K562 (cell line): ENCODE measurements at regions not wholly inside any gene's neighbourhood (a gene's known extent, or its start where the extent isn't known, plus 50 kb on each side); places are given as distances from the start of the nearest gene placed in this dataset.

Experiments used
- CEBPB ChIP-seq: fragments of 450-650 bp; IDR thresholded peaks from 2 replicates; pipeline ENCODE4 v1.6.1; 2016; ENCODE audit warnings: missing genetic modification characterization, missing compliant biosample characterization
- EGR1 ChIP-seq: fragments of 450-650 bp; conservative IDR thresholded peaks from 2 replicates; pipeline ENCODE4 v1.6.1; 2017; ENCODE audit warnings: mild to moderate bottlenecking
- HDAC8 ChIP-seq: fragments of 450-650 bp; IDR thresholded peaks from 2 replicates; pipeline ENCODE4 v1.6.1; 2016; ENCODE audit warnings: mild to moderate bottlenecking, missing genetic modification characterization, moderate library complexity, missing compliant biosample characterization
- KDM2B ChIP-seq: fragments of 250-450 bp; sonication (Bioruptor Pico); IDR thresholded peaks from 2 replicates; pipeline ENCODE4 v1.8.0; 2021; ENCODE audit warnings: mild to moderate bottlenecking, moderate library complexity
- MYBL2 ChIP-seq, 2 experiments: fragments of 450-650 bp in 1 of 2; sonication (generic) in 1 of 2; formaldehyde crosslinking in 1 of 2; IDR thresholded peaks; 2 replicates each; pipeline versions ENCODE4 v1.6.1 to v1.8.1; 2017 to 2022; ENCODE audit warnings: borderline replicate concordance in 1 of 2, inconsistent platforms in 1 of 2, low read depth in 1 of 2, mild to moderate bottlenecking in 1 of 2, missing genetic modification reagents in 1 of 2, moderate library complexity in 1 of 2
- NR2C1 ChIP-seq, 2 experiments: fragments of 450-650 bp; IDR thresholded peaks; 2 replicates each; pipeline ENCODE4 v1.6.1; 2017; ENCODE audit warnings: mild to moderate bottlenecking in 2 of 2, antibody characterized with exemption in 1 of 2, inconsistent platforms in 1 of 2, missing compliant biosample characterization in 1 of 2, missing genetic modification characterization in 1 of 2
- PTBP1 ChIP-seq: fragments of 200-400 bp; formaldehyde crosslinking; IDR thresholded peaks from 2 replicates; pipeline ENCODE4 v1.6.1; 2017; ENCODE audit warnings: low read depth, low read length
- RAD21 ChIP-seq, 2 experiments: fragments of 250-450 bp in 1 of 2; fragments of 450-650 bp in 1 of 2; sonication (Bioruptor Pico) in 1 of 2; formaldehyde crosslinking in 1 of 2; IDR thresholded peaks in 1 of 2; conservative IDR thresholded peaks in 1 of 2; 2 replicates each; pipeline versions ENCODE4 v1.4.0 to v1.8.0; 2020 to 2022; ENCODE audit warnings: mild to moderate bottlenecking in 2 of 2, moderate library complexity in 1 of 2
- RAD51 ChIP-seq: fragments of 450-650 bp; IDR thresholded peaks from 2 replicates; pipeline ENCODE4 v1.7.1; 2016; ENCODE audit warnings: low read depth, mild to moderate bottlenecking, borderline replicate concordance
- RBFOX2 ChIP-seq: fragments of 200-400 bp; formaldehyde crosslinking; IDR thresholded peaks from 2 replicates; pipeline ENCODE4 v1.6.1; 2017; ENCODE audit warnings: low read depth, mild to moderate bottlenecking, low read length, moderate library complexity
- SAFB2 ChIP-seq: fragments of 200-400 bp; formaldehyde crosslinking; IDR thresholded peaks from 2 replicates; pipeline ENCODE4 v1.6.1; 2018; ENCODE audit warnings: borderline replicate concordance, low read length, low read depth, moderate library complexity; ENCODE audit not compliant: severe bottlenecking
- TRIM24 ChIP-seq, 2 experiments: fragments of 450-650 bp; IDR thresholded peaks; 2 replicates each; pipeline ENCODE4 v1.6.1; 2016
- TSC22D4 ChIP-seq: fragments of 450-650 bp; IDR thresholded peaks from 2 replicates; pipeline ENCODE4 v1.6.1; 2016; ENCODE audit warnings: missing genetic modification characterization, missing biosample characterization, control low read depth
- ZBED1 ChIP-seq: IDR thresholded peaks from 2 replicates; pipeline ENCODE4 v1.6.1; 2014
- ZNF785 ChIP-seq: fragments of 250-450 bp; sonication (Bioruptor Pico); IDR thresholded peaks from 2 replicates; pipeline ENCODE4 v1.4.0; 2020; ENCODE audit warnings: mild to moderate bottlenecking

DNA sequence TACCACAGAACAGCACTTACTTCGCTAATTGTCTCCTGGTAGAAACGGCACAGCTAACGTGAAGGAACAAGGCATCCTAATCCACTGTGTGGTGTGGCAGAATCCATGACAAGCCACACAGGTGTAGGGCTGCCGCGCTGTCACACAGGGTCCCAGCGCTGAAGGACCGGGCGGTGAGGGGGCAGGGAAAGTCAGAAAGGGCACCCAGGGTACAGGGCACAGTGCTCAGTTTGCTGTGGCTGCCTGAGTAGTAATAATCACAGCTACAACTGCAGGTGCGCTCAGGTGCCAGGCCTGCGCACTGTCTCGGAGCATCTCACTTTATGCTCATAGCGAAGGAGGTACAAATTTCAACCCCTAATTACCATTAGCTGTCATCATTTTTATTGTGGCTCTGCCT lies 55.2 kb upstream of the CAB39 start (continued):
- TF ChIP-seq TSC22D4 (tag), result no peak
- TF ChIP-seq RAD21 (CRISPR knock-in tag; conservative IDR thresholded peaks at IDR 0.05 in 1 of 2, IDR thresholded peaks at IDR 0.05 in 1 of 2), result no peak
- TF ChIP-seq MYBL2 (IDR thresholded peaks at IDR 0.05; ENCODE audit: low read depth), result no peak
- no peak for TF ChIP-seq MYBL2 (CRISPR knock-in tag; IDR thresholded peaks at IDR 0.05; ENCODE audit: borderline replicate concordance)
- no peak for TF ChIP-seq KDM2B
- TF ChIP-seq PTBP1, result no peak
- no peak for TF ChIP-seq CEBPB (tag)
- TF ChIP-seq ZNF785 (CRISPR knock-in tag), result no peak
- no peak for TF ChIP-seq TRIM24 (IDR thresholded peaks at IDR 0.05)
- TF ChIP-seq RAD51, result no peak
- TF ChIP-seq EGR1, result no peak
- TF ChIP-seq RBFOX2, result 0 out of 2 replicates have a peak, but pooled peaks have one; percentile 34
- TF ChIP-seq SAFB2, result no peak
- TF ChIP-seq ZBED1, result no peak
- TF ChIP-seq NR2C1 (IDR thresholded peaks at IDR 0.05), result no peak
- no peak for TF ChIP-seq NR2C1 (tag; IDR thresholded peaks at IDR 0.05)
- TF ChIP-seq HDAC8, result no peak
